T-helper 2 cell treated with Interferon-gamma antibody and Interleukin-4, amounts not matched to agents 100 ng/mL and 5 ng/mL, for 36 hours (primary cell): ENCODE measurements at regions not wholly inside any gene's neighbourhood (a gene's known extent, or its start where the extent isn't known, plus 50 kb on each side); places are given as distances from the start of the nearest gene placed in this dataset.

Experiments used
- intact Hi-C: fragments of 100-400 bp; cut with micrococcal nuclease; formaldehyde crosslinking; loops from one replicate; pipeline ENCODE4 v1.15.1; 2023

- intact Hi-C loops, result no loop called here
These were observed 51.5 kb upstream of the GDF10 start for GRCh38 chr10:47248386-47249090.

DNA sequence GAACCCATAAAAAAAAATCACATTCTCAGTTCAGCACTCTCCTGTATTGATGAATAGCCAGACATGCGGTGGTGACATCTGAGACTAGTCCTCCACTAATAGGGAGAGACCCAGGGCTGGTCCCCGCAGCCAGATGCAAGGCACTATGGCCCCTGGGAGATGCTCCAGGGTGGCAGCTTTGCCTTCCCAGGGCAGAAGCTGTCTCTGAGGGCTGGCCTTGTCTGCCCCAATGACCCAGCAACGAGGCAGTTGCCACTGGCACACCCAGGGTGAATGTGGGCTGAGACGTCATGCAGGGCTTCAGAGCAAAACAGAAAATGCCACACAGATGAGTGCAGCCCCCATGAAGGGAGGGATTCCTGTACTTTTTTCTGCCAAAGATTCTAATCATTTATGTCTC, 50.1 kb upstream of the GDF10 start:
- intact Hi-C loops, result loop anchor here (10.0 kb wide), 1 partner anchor 45 kb away; no protein-coding TSS in a partner anchor
